HCT116 (cell line): ENCODE measurements at regions not wholly inside any gene's neighbourhood (a gene's known extent, or its start where the extent isn't known, plus 50 kb on each side); places are given as distances from the start of the nearest gene placed in this dataset.

Experiments
- CTCF ChIP-seq, 3 experiments: fragments of 200-600 bp in 1 of 3; sonication (generic) in 1 of 3; IDR thresholded peaks in 2 of 3; conservative IDR thresholded peaks in 1 of 3; 2 replicates each; pipeline ENCODE4 v1.5.1; 2012 to 2017; ENCODE audit warnings: low read depth in 2 of 3, low read length in 2 of 3, antibody characterized with exemption in 1 of 3, borderline replicate concordance in 1 of 3, control low read depth in 1 of 3, mild to moderate bottlenecking in 1 of 3, mixed read lengths in 1 of 3, mixed run types in 1 of 3, moderate library complexity in 1 of 3; ENCODE audit not compliant: insufficient read depth in 1 of 3
- EZH2phosphoT487 ChIP-seq: fragments of 200-600 bp; IDR thresholded peaks from 2 replicates; pipeline ENCODE4 v1.6.1; 2018; ENCODE audit warnings: antibody characterized with exemption, borderline replicate concordance
- MAX ChIP-seq: IDR thresholded peaks from 2 replicates; pipeline ENCODE4 v1.6.1; 2012
- POLR2AphosphoS5 ChIP-seq: IDR thresholded peaks from 2 replicates; pipeline ENCODE4 v1.6.1; 2011; ENCODE audit warnings: mild to moderate bottlenecking, low read depth, low read length, moderate library complexity
- ZFX ChIP-seq: fragments of 450-650 bp; IDR thresholded peaks from 2 replicates; pipeline ENCODE4 v1.6.1; 2017
- ZNF274 ChIP-seq: fragments of 200-500 bp; sonication (Bioruptor generic); IDR thresholded peaks from 2 replicates; pipeline ENCODE4 v1.6.1; 2014; ENCODE audit warnings: mild to moderate bottlenecking, low read depth, low read length, inconsistent platforms
- TF ChIP-seq, protein P1 (sequence below): IDR thresholded peaks from 2 replicates; pipeline ENCODE4 v1.6.1; 2011; ENCODE audit warnings: mild to moderate bottlenecking, low read length, moderate library complexity; ENCODE audit not compliant: insufficient replicate concordance; ENCODE audit errors: extremely low read depth

DNA sequence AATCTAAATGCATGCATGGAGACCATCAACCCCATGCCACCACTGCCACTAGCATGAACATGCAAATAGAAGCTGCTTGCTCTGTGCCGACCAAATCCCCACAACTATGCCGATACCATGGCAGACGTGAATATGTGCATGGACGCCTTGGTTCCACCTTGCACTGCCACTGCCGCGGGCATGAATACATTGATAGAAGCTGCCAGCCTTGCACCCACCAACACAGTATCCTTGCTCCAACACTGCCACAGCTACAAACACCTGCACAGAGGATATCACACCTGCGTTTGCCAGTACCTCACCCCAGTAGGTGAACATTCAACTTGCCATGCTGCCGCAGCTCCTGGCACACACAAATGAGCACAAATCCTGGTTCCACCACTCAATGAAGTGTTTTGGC is 527.4 kb upstream of the REG3G start:
- no peak for TF ChIP-seq CTCF (IDR thresholded peaks at IDR 0.05 in 2 of 3, conservative IDR thresholded peaks at IDR 0.05 in 1 of 3; ENCODE audit: borderline replicate concordance in 1 of 3, insufficient read depth in 1 of 3, low read depth in 2 of 3, low read length in 2 of 3)
- no peak for TF ChIP-seq POLR2AphosphoS5
- TF ChIP-seq, protein P1, sequence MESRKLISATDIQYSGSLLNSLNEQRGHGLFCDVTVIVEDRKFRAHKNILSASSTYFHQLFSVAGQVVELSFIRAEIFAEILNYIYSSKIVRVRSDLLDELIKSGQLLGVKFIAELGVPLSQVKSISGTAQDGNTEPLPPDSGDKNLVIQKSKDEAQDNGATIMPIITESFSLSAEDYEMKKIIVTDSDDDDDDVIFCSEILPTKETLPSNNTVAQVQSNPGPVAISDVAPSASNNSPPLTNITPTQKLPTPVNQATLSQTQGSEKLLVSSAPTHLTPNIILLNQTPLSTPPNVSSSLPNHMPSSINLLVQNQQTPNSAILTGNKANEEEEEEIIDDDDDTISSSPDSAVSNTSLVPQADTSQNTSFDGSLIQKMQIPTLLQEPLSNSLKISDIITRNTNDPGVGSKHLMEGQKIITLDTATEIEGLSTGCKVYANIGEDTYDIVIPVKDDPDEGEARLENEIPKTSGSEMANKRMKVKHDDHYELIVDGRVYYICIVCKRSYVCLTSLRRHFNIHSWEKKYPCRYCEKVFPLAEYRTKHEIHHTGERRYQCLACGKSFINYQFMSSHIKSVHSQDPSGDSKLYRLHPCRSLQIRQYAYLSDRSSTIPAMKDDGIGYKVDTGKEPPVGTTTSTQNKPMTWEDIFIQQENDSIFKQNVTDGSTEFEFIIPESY = no peak
- no peak for TF ChIP-seq MAX
- TF ChIP-seq ZNF274 = no peak
- TF ChIP-seq ZFX = no peak
- no peak for TF ChIP-seq EZH2phosphoT487
